ENCODE measurements at regions not wholly inside any gene's neighbourhood (a gene's known extent, or its start where the extent isn't known, plus 50 kb on each side); places are given as distances from the start of the nearest gene placed in this dataset.

DNA sequence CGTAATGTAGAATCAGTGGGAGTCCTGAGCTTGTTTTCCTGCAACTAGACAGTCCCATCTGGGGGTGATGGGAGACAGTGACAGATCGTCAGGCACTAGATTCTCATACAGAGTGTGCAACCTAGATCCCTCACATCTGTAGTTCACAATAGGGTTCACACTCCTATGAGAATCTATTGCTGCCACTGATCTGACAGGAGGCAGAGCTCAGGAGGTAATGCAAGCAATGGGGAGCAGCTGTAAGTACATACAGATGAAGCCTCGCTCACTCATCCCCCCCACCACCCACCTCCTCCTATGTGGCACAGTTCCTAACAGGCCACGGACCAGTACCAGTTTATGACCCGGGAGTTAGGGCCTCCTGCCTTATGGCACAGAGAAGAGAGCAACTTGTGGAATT is 116.2 kb upstream of the PIK3R1 start:
- FAIRE-seq = no peak
- TF ChIP-seq JUN (IDR thresholded peaks at IDR 0.05) = no peak
- no peak for TF ChIP-seq GATA3 (IDR thresholded peaks at IDR 0.05; ENCODE audit: borderline replicate concordance)
- TF ChIP-seq HDAC2 (IDR thresholded peaks at IDR 0.05) = no peak
- TF ChIP-seq RFX5 (IDR thresholded peaks at IDR 0.05) = no peak
- H3K4me1 ChIP-seq = no peaks in the 10 kb centered on the region
- no peak overlapping the region for H3K4me2 ChIP-seq
- no peak for DNase-seq (ENCODE audit: low read depth in 1 of 2, low spot score in 1 of 2)
- POLR2A ChIA-PET = no interaction called here
- CTCF ChIA-PET = interaction anchor here (1.2 kb wide), 1 partner anchor 12 kb away, joined by 4 read pairs; no protein-coding TSS in a partner anchor
- H3K27ac ChIP-seq = no peak overlapping the region
- H3K4me3 ChIP-seq = no peak overlapping the region
- no peaks in the 10 kb centered on the region for H3K9me3 ChIP-seq
- 20% methylated on average over 5 of the region's 5 CpGs for WGBS (ENCODE audit: missing lambda C conversion rate)
- no peak for ATAC-seq

DNA sequence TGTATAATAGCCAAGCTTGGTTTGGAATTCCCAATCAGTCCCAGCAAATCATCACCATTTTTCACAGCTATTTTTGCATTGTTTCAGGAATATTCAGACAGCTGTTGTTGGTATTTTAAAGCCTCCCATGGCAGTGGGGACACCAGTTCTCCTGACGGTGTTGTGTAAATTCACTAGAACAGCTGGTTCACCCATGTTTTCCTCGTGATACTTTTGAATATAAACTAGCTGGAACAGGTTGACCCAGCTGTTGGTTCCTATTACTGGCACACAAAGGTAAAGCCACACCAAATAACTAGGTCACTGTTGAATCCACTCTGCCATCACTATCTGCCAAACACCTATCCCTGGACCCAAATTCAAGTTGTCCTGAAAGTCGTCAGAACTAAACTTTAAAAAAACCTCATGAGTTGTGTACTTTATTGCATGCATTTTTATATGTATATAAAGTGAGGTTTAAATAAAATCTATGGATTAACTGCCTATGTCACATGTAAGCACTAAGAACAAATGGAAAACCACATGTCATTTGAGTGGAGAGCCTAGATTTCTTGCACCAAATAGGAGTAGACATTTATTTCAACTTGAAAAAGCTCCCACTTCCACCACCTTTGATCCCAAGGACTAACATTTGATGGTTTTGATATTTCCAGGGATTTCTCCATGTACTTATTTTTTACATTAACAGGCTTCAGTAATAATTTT is 121.9 kb upstream of the PIK3R1 start:
- FAIRE-seq = no peak
- CTCF ChIA-PET = interaction anchor here (0.7 kb wide), 1 partner anchor 101 kb away, joined by 3 read pairs; no protein-coding TSS in a partner anchor
- POLR2A ChIA-PET = no interaction called here

DNA sequence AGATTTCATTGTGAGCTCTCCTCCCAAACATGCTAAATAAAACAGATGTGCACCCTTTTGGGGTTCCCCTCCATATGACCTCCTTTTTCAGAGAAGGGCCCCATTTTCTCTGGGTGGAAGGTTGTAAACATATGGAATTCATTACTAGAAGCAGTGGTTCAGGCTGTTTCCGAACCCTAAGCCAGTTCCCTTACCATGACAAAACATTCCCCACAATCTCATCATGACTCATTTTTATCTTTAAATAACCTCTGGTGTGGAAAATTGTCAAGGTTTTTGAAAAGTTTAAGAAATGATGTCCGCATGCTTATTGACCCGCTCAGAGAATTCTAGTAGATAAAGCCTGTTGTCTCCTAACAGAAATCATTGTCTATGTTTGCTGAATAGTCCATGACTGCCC is 127.3 kb upstream of the PIK3R1 start:
- ChIA-PET CTCF (interaction anchor here (1.5 kb wide), 1 partner anchor 10 kb away, joined by 4 read pairs; no protein-coding TSS in a partner anchor), POLR2A (no interaction called here)
- Histone ChIP-seq H3K9me3 (no peaks in the 10 kb centered on the region), H3K27ac (no peak overlapping the region), H3K4me2 (no peak overlapping the region), H3K4me1 (no peaks in the 10 kb centered on the region), H3K4me3 (no peak overlapping the region)
- DNase-seq (ENCODE audit: low read depth in 1 of 2, low spot score in 1 of 2) (no peak), ATAC-seq (no peak), FAIRE-seq (no peak)
- TF ChIP-seq, protein P1, sequence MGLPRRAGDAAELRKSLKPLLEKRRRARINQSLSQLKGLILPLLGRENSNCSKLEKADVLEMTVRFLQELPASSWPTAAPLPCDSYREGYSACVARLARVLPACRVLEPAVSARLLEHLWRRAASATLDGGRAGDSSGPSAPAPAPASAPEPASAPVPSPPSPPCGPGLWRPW (IDR thresholded peaks at IDR 0.05) = no peak
- no peak for TF ChIP-seq FOXS1 (CRISPR knock-in tag; IDR thresholded peaks at IDR 0.05)
- TF ChIP-seq ZFP36 (IDR thresholded peaks at IDR 0.05; ENCODE audit: borderline replicate concordance, partially characterized antibody) = no peak
- no peak for TF ChIP-seq EHMT2 (IDR thresholded peaks at IDR 0.05; ENCODE audit: low read depth)
- no peak for TF ChIP-seq HOXB5 (CRISPR knock-in tag; IDR thresholded peaks at IDR 0.05)
- TF ChIP-seq MAFK (IDR thresholded peaks at IDR 0.05; ENCODE audit: partially characterized antibody) = no peak
- TF ChIP-seq CEBPB (IDR thresholded peaks at IDR 0.05) = no peak
- no peak for TF ChIP-seq FOSL2 (IDR thresholded peaks at IDR 0.05)
- TF ChIP-seq FOSL2 (CRISPR knock-in tag; IDR thresholded peaks at IDR 0.05) = no peak
- no peak for TF ChIP-seq RAD21 (conservative IDR thresholded peaks at IDR 0.05 in 1 of 2, IDR thresholded peaks at IDR 0.05 in 1 of 2)
- no peak for TF ChIP-seq HEYL (CRISPR knock-in tag; IDR thresholded peaks at IDR 0.05)
- TF ChIP-seq ESRRA (IDR thresholded peaks at IDR 0.05; ENCODE audit: borderline replicate concordance, low read length) = no peak
- no peak for TF ChIP-seq RFX5 (IDR thresholded peaks at IDR 0.05)
- TF ChIP-seq TP53 (CRISPR knock-in tag; IDR thresholded peaks at IDR 0.05) = no peak
- no peak for TF ChIP-seq CBX2 (IDR thresholded peaks at IDR 0.05; ENCODE audit: borderline replicate concordance, low read depth)
- TF ChIP-seq RARB (CRISPR knock-in tag; IDR thresholded peaks at IDR 0.05) = no peak
- WGBS (ENCODE audit: missing lambda C conversion rate) = 39% methylated on average over 3 of the region's 3 CpGs

More for the DNA sequence above, 121.9 kb upstream of the PIK3R1 start:
- ATAC-seq (no peak), DNase-seq (ENCODE audit: low read depth in 1 of 2, low spot score in 1 of 2) (no peak)
- H3K4me1 ChIP-seq = no peaks in the 10 kb centered on the region
- H3K9me3 ChIP-seq = no peaks in the 10 kb centered on the region
- H3K27ac ChIP-seq = no peak overlapping the region
- H3K4me2 ChIP-seq = no peak overlapping the region
- WGBS (ENCODE audit: missing lambda C conversion rate) = 30% methylated on average over 3 of the region's 3 CpGs
- TF ChIP-seq FOSL2 (IDR thresholded peaks at IDR 0.05) (no peak), FOSL2 (CRISPR knock-in tag; IDR thresholded peaks at IDR 0.05) (no peak), HMGXB4 (CRISPR knock-in tag; IDR thresholded peaks at IDR 0.05; ENCODE audit: borderline replicate concordance) (no peak)
- H3K4me3 ChIP-seq = no peak overlapping the region
